IMR-90 (cell line): ENCODE measurements at regions not wholly inside any gene's neighbourhood (a gene's known extent, or its start where the extent isn't known, plus 50 kb on each side); places are given as distances from the start of the nearest gene placed in this dataset.

Experiments used
- ATAC-seq: fragments of 200-7000 bp; cut with Tn5 transposase; 2 replicates; pipeline ENCODE4 v1.9.1; 2020; ENCODE audit warnings: low read depth, mild to moderate bottlenecking, moderate library complexity
- BruUV-seq: library from RNA; stranded (reverse); fragments of 400-500 nt; replicated peaks from 2 replicates; lab custom pipeline; 2021; lab: Mats Ljungman, UMichigan
- CTCF ChIA-PET: fragments of 300-600 bp; formaldehyde crosslinking; extraction: SDS; loops from one replicate; lab custom pipeline; 2021; ENCODE audit warnings: antibody characterized with exemption; lab: Yijun Ruan, JAX
- POLR2A ChIA-PET: fragments of 300-600 bp; sonication (Branson Sonifier 250); formaldehyde crosslinking; loops from one replicate; lab custom pipeline; 2022; ENCODE audit warnings: antibody characterized with exemption; ENCODE audit not compliant: unreplicated experiment; lab: Charles Lee
- DNase-seq: peaks from one replicate; pipeline ENCODE4 v3.0.0; 2013
- H2AFZ ChIP-seq: replicated peaks from 2 replicates; pipeline ENCODE3; 2013; ENCODE audit warnings: low read length, mild to moderate bottlenecking; ENCODE audit not compliant: poor library complexity
- H2AK5ac ChIP-seq: 2 replicates; pipeline ENCODE4 v1.6.1; 2013; ENCODE audit warnings: low read depth, low read length, inconsistent platforms
- H2AK9ac ChIP-seq: replicated peaks from 2 replicates; pipeline ENCODE3; 2013; ENCODE audit warnings: mild to moderate bottlenecking, low read depth, low read length, moderate library complexity; ENCODE audit not compliant: poor library complexity
- H2BK120ac ChIP-seq: 2 replicates; pipeline ENCODE4 v1.6.1; 2013; ENCODE audit warnings: low read depth, low read length, inconsistent platforms
- H2BK15ac ChIP-seq: 3 replicates; pipeline ENCODE4 v1.6.1; 2013; ENCODE audit warnings: low read depth, low read length, inconsistent platforms
- H2BK20ac ChIP-seq: 2 replicates; pipeline ENCODE4 v1.6.1; 2013; ENCODE audit warnings: low read depth, mild to moderate bottlenecking, inconsistent platforms, low read length, moderate library complexity
- H2BK5ac ChIP-seq: 2 replicates; pipeline ENCODE4 v1.6.1; 2013; ENCODE audit warnings: mild to moderate bottlenecking, low read depth, low read length, inconsistent platforms; ENCODE audit not compliant: poor library complexity, severe bottlenecking
- H3K14ac ChIP-seq: replicated peaks from 2 replicates; pipeline ENCODE4 v1.6.1; 2013; ENCODE audit warnings: low read depth, low read length, inconsistent platforms
- H3K18ac ChIP-seq: 2 replicates; pipeline ENCODE4 v1.6.1; 2013; ENCODE audit warnings: low read depth, low read length, control low read depth
- H3K23ac ChIP-seq: 2 replicates; pipeline ENCODE4 v1.6.1; 2013; ENCODE audit warnings: low read depth, low read length, inconsistent platforms
- H3K27ac ChIP-seq: 2 replicates; pipeline ENCODE4 v1.5.1; 2013; ENCODE audit warnings: mild to moderate bottlenecking, control low read depth, low read length; ENCODE audit not compliant: insufficient read depth
- H3K27me3 ChIP-seq: 2 replicates; pipeline ENCODE4 v1.6.1; 2013; ENCODE audit warnings: low read length; ENCODE audit not compliant: control insufficient read depth, insufficient read depth
- H3K36me3 ChIP-seq: 2 replicates; pipeline ENCODE4 v1.6.1; 2013; ENCODE audit warnings: low read length, mixed read lengths; ENCODE audit not compliant: control insufficient read depth, insufficient read depth
- H3K4ac ChIP-seq: 2 replicates; pipeline ENCODE4 v1.6.1; 2013; ENCODE audit warnings: low read depth, low read length, inconsistent platforms
- H3K4me1 ChIP-seq: 2 replicates; pipeline ENCODE4 v1.6.1; 2013; ENCODE audit warnings: low read length, mixed read lengths; ENCODE audit not compliant: control insufficient read depth, insufficient read depth
- H3K4me2 ChIP-seq: 2 replicates; pipeline ENCODE4 v1.6.1; 2013; ENCODE audit warnings: low read depth, mild to moderate bottlenecking, control low read depth, low read length, moderate library complexity
- H3K4me3 ChIP-seq: 2 replicates; pipeline ENCODE4 v1.5.1; 2013; ENCODE audit warnings: low read depth, mild to moderate bottlenecking, control low read depth, low read length, moderate library complexity; ENCODE audit not compliant: insufficient read depth
- H3K56ac ChIP-seq: 2 replicates; pipeline ENCODE4 v1.6.1; 2013; ENCODE audit warnings: low read length, inconsistent platforms; ENCODE audit not compliant: insufficient read depth; ENCODE audit errors: extremely low read depth
- H3K79me1 ChIP-seq, 2 experiments: 2 replicates each; pipeline ENCODE4 v1.6.1; 2013; ENCODE audit warnings: low read length in 2 of 2, inconsistent platforms in 1 of 2, low read depth in 1 of 2
- H3K9ac ChIP-seq: 2 replicates; pipeline ENCODE4 v1.6.1; 2013; ENCODE audit warnings: low read depth, low read length, control low read depth
- H3K9me1 ChIP-seq: 2 replicates; pipeline ENCODE4 v1.6.1; 2013; ENCODE audit warnings: low read length, inconsistent platforms; ENCODE audit not compliant: insufficient read depth
- H3K9me3 ChIP-seq: 2 replicates; pipeline ENCODE4 v1.6.1; 2013; ENCODE audit warnings: low read length; ENCODE audit not compliant: control insufficient read depth, insufficient read depth
- H4K20me1 ChIP-seq: 2 replicates; pipeline ENCODE4 v1.6.1; 2013; ENCODE audit warnings: low read length, inconsistent platforms; ENCODE audit not compliant: insufficient read depth
- H4K5ac ChIP-seq: 2 replicates; pipeline ENCODE4 v1.6.1; 2013; ENCODE audit warnings: mild to moderate bottlenecking, low read depth, low read length, control low read depth
- H4K8ac ChIP-seq, 2 experiments: 2 replicates each; pipeline ENCODE4 v1.6.1; 2013; ENCODE audit warnings: low read depth in 2 of 2, low read length in 2 of 2, control low read depth in 1 of 2, inconsistent platforms in 1 of 2
- H4K91ac ChIP-seq: 2 replicates; pipeline ENCODE4 v1.6.1; 2013; ENCODE audit warnings: low read depth, low read length, inconsistent platforms; ENCODE audit not compliant: insufficient read depth
- CTCF ChIP-seq: conservative IDR thresholded peaks from 2 replicates; pipeline ENCODE4 v1.5.1; 2012; ENCODE audit warnings: mild to moderate bottlenecking, low read depth, low read length, improper control_type of control experiment
- ELK1 ChIP-seq: fragments of 150-350 bp; IDR thresholded peaks from 2 replicates; pipeline ENCODE4 v1.6.1; 2016; ENCODE audit warnings: low read depth, mild to moderate bottlenecking, low read length, moderate library complexity, borderline replicate concordance
- MAZ ChIP-seq: IDR thresholded peaks from 2 replicates; pipeline ENCODE4 v1.6.1; 2012; ENCODE audit warnings: low read depth, mild to moderate bottlenecking, low read length, improper control_type of control experiment, moderate library complexity, borderline replicate concordance
- USF2 ChIP-seq: fragments of 150-350 bp; IDR thresholded peaks from 2 replicates; pipeline ENCODE4 v1.6.1; 2017; ENCODE audit warnings: mild to moderate bottlenecking, antibody characterized with exemption, low read length, low read depth
- WGBS, 2 experiments: methylation state at CpG; one replicate each; pipeline versions ENCODE4 v1.1.5 to v1.1.7; 2013; ENCODE audit warnings: missing lambda C conversion rate in 2 of 2; ENCODE audit not compliant: insufficient read length in 1 of 2; ENCODE audit errors: extremely low coverage in 2 of 2; 5-methylcytosine and 5-hydroxymethylcytosine counted together
- dilution Hi-C: fragments of 300-500 bp; cut with HindIII; formaldehyde crosslinking; loops from one replicate; pipeline ENCODE4 v1.14.3; 2018; ENCODE audit warnings: low sequenced_read_pairs; ENCODE audit not compliant: unreplicated experiment
- in situ Hi-C: fragments of 300-500 bp; cut with MboI; formaldehyde crosslinking; loops from 3 replicates; pipeline ENCODE4 v1.14.3; 2019; ENCODE audit warnings: low sequenced_read_pairs, inconsistent platforms, mixed read lengths
- intact Hi-C: fragments of 100-400 bp; cut with micrococcal nuclease; formaldehyde crosslinking; loops from 2 replicates; pipeline ENCODE4 v1.10.0; 2022

- ChIA-PET POLR2A (no interaction called here), CTCF (no interaction called here)
- Histone ChIP-seq H4K5ac (no peak overlapping the region), H3K27me3 (no peaks in the 10 kb centered on the region), H3K4ac (no peak overlapping the region), H2AK5ac (no peak overlapping the region), H3K56ac (no peak overlapping the region), H3K4me2 (no peak overlapping the region), H4K20me1 (no peaks in the 10 kb centered on the region), H3K79me1 (no peaks in the 10 kb centered on the region), H3K27ac (no peak overlapping the region), H3K14ac (no peak overlapping the region), H2BK15ac (no peak overlapping the region), H3K4me1 (no peaks in the 10 kb centered on the region), H3K9me1 (no peaks in the 10 kb centered on the region), H3K18ac (no peak overlapping the region), H4K91ac (no peak overlapping the region), H4K8ac (no peak overlapping the region), H3K4me3 (no peak overlapping the region), H2BK20ac (no peak overlapping the region), H2BK5ac (no peak overlapping the region), H3K9me3 (no peaks in the 10 kb centered on the region), H2BK120ac (no peak overlapping the region), H2AFZ (no peak overlapping the region), H2AK9ac (no peak overlapping the region), H3K36me3 (no peaks in the 10 kb centered on the region), H3K9ac (no peak overlapping the region), H3K23ac (no peak overlapping the region)
- in situ Hi-C loops: no loop called here
- no TSS peak for BruUV-seq
- intact Hi-C loops: no loop called here
- TF ChIP-seq ELK1: no peak
- no peak for TF ChIP-seq CTCF
- TF ChIP-seq USF2: no peak
- TF ChIP-seq MAZ: no peak
- ATAC-seq: no peak
- dilution Hi-C loops: no loop called here
- DNase-seq: no peak
- WGBS, 2 experiments: no CpG with 5 or more reads among the region's 2 CpGs
Measured at GRCh38 chr11:22508665-22509064, 117.0 kb downstream of the FANCF start.
